Esophagus muscularis mucosa (tissue), 4 donors: ENCODE measurements at regions not wholly inside any gene's neighbourhood (a gene's known extent, or its start where the extent isn't known, plus 50 kb on each side); places are given as distances from the start of the nearest gene placed in this dataset.

Experiments
- DNase-seq: peaks from one replicate; pipeline ENCODE4 v3.0.0-alpha.2; 2017; ENCODE audit errors: extremely low spot score
- H3K27ac ChIP-seq, 4 donors: fragments of 200-600 bp; sonication (generic); replicated peaks in 1 of 4; 1 replicate in 3 of 4; 2 replicates in 1 of 4; pipeline ENCODE4 v1.5.1; 2016 to 2019; ENCODE audit warnings: mild to moderate bottlenecking in 1 of 4
- H3K27me3 ChIP-seq, 4 donors: fragments of 200-600 bp; sonication (generic); one replicate each; pipeline versions ENCODE4 v1.5.1 to v1.6.0; 2016 to 2019
- H3K36me3 ChIP-seq, 4 donors: fragments of 200-600 bp; sonication (generic); one replicate each; pipeline ENCODE4 v1.5.1; 2016 to 2019
- H3K4me1 ChIP-seq, 4 donors: fragments of 200-600 bp; sonication (generic); one replicate each; pipeline ENCODE4 v1.5.1; 2016 to 2019
- H3K4me3 ChIP-seq, 4 donors: fragments of 200-600 bp; sonication (generic); 1 replicate in 2 of 4; 2 replicates in 2 of 4; pipeline ENCODE4 v1.5.1; 2016 to 2019; ENCODE audit warnings: mild to moderate bottlenecking in 4 of 4, moderate library complexity in 1 of 4
- H3K9me3 ChIP-seq, 4 donors: fragments of 200-600 bp; sonication (generic); 1 replicate in 3 of 4; 2 replicates in 1 of 4; pipeline ENCODE4 v1.5.1; 2016 to 2019
- CTCF ChIP-seq, 3 experiments: fragments of 200-600 bp in 2 of 3; fragments of 450-650 bp in 1 of 3; sonication (generic) in 2 of 3; IDR thresholded peaks; one replicate each; pipeline ENCODE4 v1.5.1; 2017 to 2019; ENCODE audit warnings: antibody characterized with exemption in 3 of 3, mild to moderate bottlenecking in 2 of 3, moderate library complexity in 1 of 3
- EP300 ChIP-seq: sonication (generic); formaldehyde crosslinking; IDR thresholded peaks from one replicate; pipeline ENCODE4 v1.6.1; 2017; ENCODE audit warnings: antibody characterized with exemption
- POLR2A ChIP-seq: fragments of 450-650 bp; IDR thresholded peaks from one replicate; pipeline ENCODE4 v1.6.1; 2017; ENCODE audit warnings: antibody characterized with exemption, moderate library complexity, mild to moderate bottlenecking, low read depth
- POLR2AphosphoS5 ChIP-seq, 2 donors: sonication (generic); formaldehyde crosslinking; IDR thresholded peaks; one replicate each; pipeline ENCODE4 v1.6.1; 2017; ENCODE audit warnings: antibody characterized with exemption in 2 of 2
- WGBS: methylation state at CpG from one replicate; pipeline ENCODE4 v1.1.5; 2018; 5-methylcytosine and 5-hydroxymethylcytosine counted together
- intact Hi-C: fragments of 100-400 bp; cut with DNase I; formaldehyde crosslinking; loops from one replicate; pipeline ENCODE4 v1.15.1; 2023

- Histone ChIP-seq H3K27ac (no peak overlapping the region), H3K27me3 (peaks cover 0 to 72% (median 8%) of the 10 kb centered on the region in 4 donors), H3K4me1 (no peaks in the 10 kb centered on the region), H3K36me3 (no peaks in the 10 kb centered on the region), H3K9me3 (no peaks in the 10 kb centered on the region), H3K4me3 (no peak overlapping the region)
- WGBS = 50% methylated on average over 20 of the region's 20 CpGs
- intact Hi-C loops = no loop called here
- TF ChIP-seq POLR2A (no peak), POLR2AphosphoS5 (IDR thresholded peaks at IDR 0.05) (no peak), EP300 (no peak), CTCF (IDR thresholded peaks at IDR 0.05) (no peak)
- DNase-seq = no peak
Observed at GRCh38 chr7:155363852-155364600, 66.3 kb downstream of the INSIG1 start.

DNA sequence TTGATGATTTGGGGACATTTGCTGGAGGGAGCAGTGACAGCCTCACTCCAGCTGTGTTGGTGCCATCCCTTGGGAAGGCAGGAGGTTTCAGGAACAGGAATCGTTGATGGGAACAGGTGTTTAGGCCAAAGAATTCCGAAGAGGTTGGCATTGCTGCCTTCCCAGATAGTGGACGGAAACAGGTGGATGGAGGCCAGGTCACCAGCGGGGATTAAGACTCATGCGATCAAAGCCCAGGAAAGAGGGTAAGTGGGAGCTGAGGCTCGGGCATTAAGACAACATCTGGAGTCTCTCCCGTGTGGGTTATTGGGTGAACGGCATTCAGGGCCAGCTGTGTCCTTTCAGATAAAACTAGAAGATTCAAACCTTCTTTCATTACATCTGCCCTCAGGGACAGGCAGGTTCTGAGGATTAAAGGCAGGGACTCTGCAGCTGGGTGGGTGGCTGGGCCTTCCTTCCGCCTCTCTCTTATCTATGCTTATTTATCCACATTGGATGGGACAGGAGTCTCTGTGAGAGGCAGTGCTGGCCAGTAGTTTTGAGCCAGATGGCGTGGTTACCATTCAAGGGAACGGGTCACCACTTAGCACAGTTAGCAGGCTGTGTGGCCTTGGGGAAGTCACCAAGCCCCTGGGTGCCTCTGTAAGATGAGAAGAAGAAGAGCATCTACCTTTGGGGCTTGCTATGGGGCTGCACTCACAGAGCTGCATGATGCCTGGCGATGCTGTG lies 67.6 kb downstream of the INSIG1 start:
- WGBS = 64% methylated on average over 12 of the region's 12 CpGs
- DNase-seq = no peak
- H3K27me3 ChIP-seq = peaks cover 0 to 72% (median 6%) of the 10 kb centered on the region in 4 donors
- H3K27ac ChIP-seq = no peak overlapping the region
- H3K4me1 ChIP-seq = no peaks in the 10 kb centered on the region
- intact Hi-C loops = no loop called here
- TF ChIP-seq CTCF (IDR thresholded peaks at IDR 0.05) = no peak
- no peak for TF ChIP-seq POLR2AphosphoS5 (IDR thresholded peaks at IDR 0.05)
- no peak for TF ChIP-seq POLR2A
- no peak for TF ChIP-seq EP300
- no peaks in the 10 kb centered on the region for H3K36me3 ChIP-seq
- no peak overlapping the region for H3K4me3 ChIP-seq
- H3K9me3 ChIP-seq = no peaks in the 10 kb centered on the region

DNA sequence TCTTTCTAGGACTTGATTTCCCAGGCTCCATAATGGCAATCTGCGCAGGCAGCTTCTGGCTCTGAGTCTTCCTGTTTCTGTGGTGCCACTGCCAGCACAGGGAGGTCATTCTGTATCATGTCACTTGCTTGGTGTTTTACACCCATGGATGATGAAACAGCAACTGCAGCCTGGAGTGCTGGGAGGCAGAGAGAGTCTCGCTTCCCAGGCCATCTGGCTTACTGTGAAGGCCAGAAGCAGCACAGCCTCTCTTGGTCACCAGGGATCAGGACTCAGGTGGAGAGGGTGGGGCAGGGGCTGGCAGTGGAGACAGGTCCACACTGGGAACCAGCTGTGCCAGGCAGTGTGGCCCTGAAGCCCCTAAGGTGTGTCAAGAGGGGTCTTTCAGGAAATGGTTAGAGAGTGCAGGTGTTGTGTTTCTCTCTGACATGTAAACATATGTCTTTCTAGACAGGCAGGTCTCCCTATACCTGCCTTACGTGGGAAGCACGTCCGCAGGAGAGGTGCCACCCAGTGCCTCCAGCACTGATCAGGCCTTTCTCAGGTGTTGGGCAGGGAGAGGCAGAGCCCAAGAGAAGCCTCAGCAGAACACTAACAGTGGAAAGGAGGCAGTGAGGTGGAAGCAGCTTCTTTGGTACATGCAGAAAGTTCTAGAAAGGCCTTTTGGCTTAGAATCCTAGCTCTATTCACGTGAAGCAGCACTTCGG lies 71.4 kb downstream of the INSIG1 start:
- intact Hi-C loops = no loop called here
- DNase-seq = no peak

DNA sequence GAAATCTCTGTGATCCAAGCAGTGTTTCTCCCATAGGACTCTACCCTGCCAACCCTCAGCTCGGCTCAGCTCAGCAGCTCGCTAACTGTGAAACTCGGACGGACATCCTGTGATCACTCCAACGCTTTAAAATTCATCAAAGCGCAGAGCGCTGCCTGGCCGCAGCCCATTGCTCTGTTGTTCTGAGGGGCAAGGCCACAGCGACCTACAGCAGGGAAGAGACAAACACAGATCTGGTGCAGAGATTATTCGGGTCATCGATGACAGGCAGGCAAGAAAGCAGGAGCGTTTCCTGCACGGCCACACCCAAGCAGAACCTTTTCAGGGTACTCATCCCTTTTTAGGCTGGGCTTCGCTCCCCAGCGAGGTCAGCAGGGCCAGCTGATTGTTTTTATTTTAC lies 72.1 kb downstream of the INSIG1 start:
- DNase-seq = no peak
- intact Hi-C loops = no loop called here
- H3K27me3 ChIP-seq = peaks cover 12 to 75% (median 40%) of the 10 kb centered on the region in 4 donors

More for the DNA sequence above, 71.4 kb downstream of the INSIG1 start:
- Histone ChIP-seq H3K27me3 (peaks cover 7 to 75% (median 33%) of the 10 kb centered on the region in 4 donors), H3K9me3 (no peaks in the 10 kb centered on the region), H3K4me1 (peaks cover 21 to 30% (median 25%) of the 10 kb centered on the region in 4 donors), H3K4me3 (no peak overlapping the region), H3K36me3 (no peaks in the 10 kb centered on the region), H3K27ac (no peak overlapping the region)
- 62% methylated on average over 6 of the region's 7 CpGs for WGBS
- TF ChIP-seq POLR2AphosphoS5 (IDR thresholded peaks at IDR 0.05) (no peak), POLR2A (no peak), EP300 (no peak), CTCF (IDR thresholded peaks at IDR 0.05) (no peak)

More for the DNA sequence above, 72.1 kb downstream of the INSIG1 start:
- Histone ChIP-seq H3K36me3 (no peaks in the 10 kb centered on the region), H3K4me1 (peaks cover 28 to 37% (median 32%) of the 10 kb centered on the region in 4 donors), H3K9me3 (no peaks in the 10 kb centered on the region), H3K27ac (no peak overlapping the region), H3K4me3 (no peak overlapping the region)
- 58% methylated on average over 8 of the region's 15 CpGs for WGBS
- TF ChIP-seq POLR2AphosphoS5 (IDR thresholded peaks at IDR 0.05) = no peak
- no peak for TF ChIP-seq CTCF (IDR thresholded peaks at IDR 0.05)
- TF ChIP-seq EP300 = no peak
- no peak for TF ChIP-seq POLR2A
